B cell (primary cell): ENCODE measurements at regions not wholly inside any gene's neighbourhood (a gene's known extent, or its start where the extent isn't known, plus 50 kb on each side); places are given as distances from the start of the nearest gene placed in this dataset.

Experiments used
- CTCF ChIP-seq: fragments of 200-600 bp; IDR thresholded peaks from one replicate; pipeline ENCODE4 v1.8.0; 2022; ENCODE audit warnings: antibody characterized with exemption, mild to moderate bottlenecking
- EZH2 ChIP-seq: IDR thresholded peaks from 2 replicates; pipeline ENCODE4 v1.6.1; 2012; ENCODE audit warnings: borderline replicate concordance, low read depth, mild to moderate bottlenecking, moderate library complexity, low read length; ENCODE audit not compliant: insufficient read depth, poor library complexity, severe bottlenecking

GRCh38 chr14:101078170-101078891, 174.8 kb upstream of the RTL1 start:
- TF ChIP-seq CTCF: no peak
- TF ChIP-seq EZH2: no peak
